ENCODE measurements at regions not wholly inside any gene's neighbourhood (a gene's known extent, or its start where the extent isn't known, plus 50 kb on each side); places are given as distances from the start of the nearest gene placed in this dataset.

DNA sequence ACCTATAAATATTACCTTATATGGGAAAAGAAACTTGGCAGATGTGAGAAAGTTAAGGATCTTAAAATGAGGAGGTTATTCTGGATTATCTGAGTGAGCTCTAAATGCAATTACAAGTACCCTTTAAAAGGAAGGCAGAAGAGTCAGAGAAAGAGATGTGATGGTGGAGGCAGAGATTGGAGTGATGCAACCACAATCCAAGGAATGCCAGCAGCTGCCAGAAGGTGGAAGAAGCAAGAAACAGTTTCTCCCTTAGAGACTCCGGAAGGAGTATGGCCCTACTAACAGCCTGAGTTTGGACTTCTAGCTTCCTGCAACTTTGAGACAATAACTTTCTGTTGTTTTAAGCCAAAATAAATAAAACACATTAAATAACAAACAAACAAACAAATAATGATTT is 108.7 kb upstream of the PRLR start:
- no peak overlapping the region for H3K27ac ChIP-seq (ENCODE audit: low read depth, low read length)
- no peaks in the 10 kb centered on the region for H3K36me3 ChIP-seq (ENCODE audit: low read length)
- H3K9me3 ChIP-seq (ENCODE audit: insufficient read depth, low read length) = no peaks in the 10 kb centered on the region

DNA sequence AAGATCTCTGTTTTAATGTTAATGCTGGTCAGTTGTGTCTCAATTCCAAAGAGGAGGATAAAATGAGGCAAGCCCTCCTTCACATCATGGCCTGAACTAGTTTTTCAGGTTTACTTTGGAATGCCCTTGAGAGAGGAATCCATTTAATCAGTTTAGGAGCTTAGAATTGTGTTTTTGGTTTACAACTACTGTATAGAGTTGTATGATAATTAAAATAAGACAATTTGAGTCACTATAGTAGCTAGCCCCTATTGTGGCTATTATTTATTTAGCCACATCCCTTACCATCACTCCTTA is 107.8 kb upstream of the PRLR start:
- Histone ChIP-seq H3K4me3 (ENCODE audit: insufficient read depth, low read length, poor library complexity, severe bottlenecking) (no peak overlapping the region), H3K36me3 (ENCODE audit: low read length) (no peaks in the 10 kb centered on the region), H3F3A (ENCODE audit: insufficient read depth) (no peaks in the 10 kb centered on the region), H3K79me2 (ENCODE audit: insufficient read depth, low read length) (no peaks in the 10 kb centered on the region), H2AFZ (ENCODE audit: low read depth, low read length, severe bottlenecking) (no peak overlapping the region), H3K27ac (ENCODE audit: low read depth, low read length) (no peak overlapping the region), H3K27me3 (ENCODE audit: low read length) (no peaks in the 10 kb centered on the region), H3K4me2 (ENCODE audit: low read depth, low read length, poor library complexity, severe bottlenecking) (no peak overlapping the region), H3K9me2 (replicated peaks; ENCODE audit: insufficient read depth, low read length) (no peaks in the 10 kb centered on the region), H3K9ac (ENCODE audit: low read length) (no peak overlapping the region), H4K20me1 (ENCODE audit: low read depth, low read length) (no peaks in the 10 kb centered on the region), H3K9me3 (ENCODE audit: insufficient read depth, low read length) (no peaks in the 10 kb centered on the region)
- TF ChIP-seq CTCF (IDR thresholded peaks at IDR 0.05; ENCODE audit: insufficient read depth, low read length, poor library complexity, severe bottlenecking) = no peak

More for the DNA sequence above, 108.7 kb upstream of the PRLR start:
- Histone ChIP-seq H3K79me2 (ENCODE audit: insufficient read depth, low read length) (no peaks in the 10 kb centered on the region), H3F3A (ENCODE audit: insufficient read depth) (no peaks in the 10 kb centered on the region), H2AFZ (ENCODE audit: low read depth, low read length, severe bottlenecking) (no peak overlapping the region), H3K9me2 (replicated peaks; ENCODE audit: insufficient read depth, low read length) (no peaks in the 10 kb centered on the region), H3K9ac (ENCODE audit: low read length) (no peak overlapping the region), H3K4me2 (ENCODE audit: low read depth, low read length, poor library complexity, severe bottlenecking) (no peak overlapping the region), H4K20me1 (ENCODE audit: low read depth, low read length) (no peaks in the 10 kb centered on the region), H3K27me3 (ENCODE audit: low read length) (no peaks in the 10 kb centered on the region), H3K4me3 (ENCODE audit: insufficient read depth, low read length, poor library complexity, severe bottlenecking) (no peak overlapping the region)
- TF ChIP-seq EZH2phosphoT487 (conservative IDR thresholded peaks at IDR 0.05; ENCODE audit: low read length) (no peak), CTCF (IDR thresholded peaks at IDR 0.05; ENCODE audit: insufficient read depth, low read length, poor library complexity, severe bottlenecking) (no peak)

DNA sequence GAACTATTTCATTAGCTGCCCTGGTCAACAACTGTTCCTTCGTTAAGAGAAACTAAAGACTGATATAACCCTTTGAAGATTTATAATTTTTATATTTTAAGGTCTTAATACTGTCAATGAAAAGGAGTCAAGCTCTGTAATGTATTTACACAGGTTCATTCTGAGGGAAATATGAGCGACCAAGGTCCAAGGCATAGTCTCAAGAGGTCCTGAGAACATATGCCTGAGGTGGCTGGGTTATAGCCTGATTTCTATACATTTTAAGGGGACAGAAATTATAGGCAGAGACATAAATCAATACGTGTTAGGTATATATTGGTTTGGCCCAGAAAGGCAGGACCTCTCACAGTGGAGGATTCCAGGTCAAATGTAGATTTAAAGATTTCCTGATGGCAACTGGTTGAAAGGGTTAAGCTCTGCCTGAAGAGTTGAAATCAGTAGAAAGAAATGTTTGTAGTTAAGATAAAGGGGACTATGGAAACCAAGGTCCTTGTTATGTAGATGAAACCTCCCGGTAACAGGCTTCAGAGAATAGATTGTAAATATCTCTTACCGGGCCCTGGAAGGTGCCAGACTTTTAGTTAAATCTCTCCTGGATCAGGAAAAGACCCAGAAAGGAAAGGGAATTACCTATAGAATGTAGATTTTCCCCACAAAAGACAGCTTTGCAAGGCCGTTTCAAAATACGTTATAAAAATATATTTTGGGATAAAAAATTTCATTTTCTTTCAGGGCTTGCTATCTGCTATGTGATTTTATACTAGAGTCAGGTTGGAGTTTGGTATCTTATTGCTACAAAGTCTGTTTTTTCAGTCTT is 107.3 kb upstream of the PRLR start:
- no peak overlapping the region for H3K4me2 ChIP-seq (ENCODE audit: low read depth, low read length, poor library complexity, severe bottlenecking)
- no peak overlapping the region for H3K4me3 ChIP-seq (ENCODE audit: insufficient read depth, low read length, poor library complexity, severe bottlenecking)
- H2AFZ ChIP-seq (ENCODE audit: low read depth, low read length, severe bottlenecking) = no peak overlapping the region
- H3K9ac ChIP-seq (ENCODE audit: low read length) = no peak overlapping the region
- H3K9me3 ChIP-seq (ENCODE audit: insufficient read depth, low read length) = no peaks in the 10 kb centered on the region
- no peaks in the 10 kb centered on the region for H3K79me2 ChIP-seq (ENCODE audit: insufficient read depth, low read length)
- no peaks in the 10 kb centered on the region for H4K20me1 ChIP-seq (ENCODE audit: low read depth, low read length)
- no peaks in the 10 kb centered on the region for H3K27me3 ChIP-seq (ENCODE audit: low read length)
- no peaks in the 10 kb centered on the region for H3F3A ChIP-seq (ENCODE audit: insufficient read depth)
- H3K9me2 ChIP-seq (replicated peaks; ENCODE audit: insufficient read depth, low read length) = no peaks in the 10 kb centered on the region
- H3K27ac ChIP-seq (ENCODE audit: low read depth, low read length) = no peak overlapping the region
- TF ChIP-seq CTCF (IDR thresholded peaks at IDR 0.05; ENCODE audit: insufficient read depth, low read length, poor library complexity, severe bottlenecking) (no peak), EZH2phosphoT487 (conservative IDR thresholded peaks at IDR 0.05; ENCODE audit: low read length) (no peak)
- H3K36me3 ChIP-seq (ENCODE audit: low read length) = no peaks in the 10 kb centered on the region
